Ovary (tissue), 7 donors: ENCODE measurements at regions not wholly inside any gene's neighbourhood (a gene's known extent, or its start where the extent isn't known, plus 50 kb on each side); places are given as distances from the start of the nearest gene placed in this dataset.

Source experiments
- DNase-seq, 5 donors: peaks; one replicate each; pipeline ENCODE4 v3.0.0-alpha.2; 2019 to 2020
- H3K27ac ChIP-seq, 2 donors: fragments of 200-600 bp; one replicate each; pipeline versions ENCODE4 v1.5.1 to v1.8.0; 2019 to 2022
- H3K27me3 ChIP-seq: fragments of 200-600 bp; one replicate; pipeline ENCODE4 v1.8.0; 2022
- H3K36me3 ChIP-seq: fragments of 200-600 bp; sonication (generic); one replicate; pipeline ENCODE4 v1.5.1; 2019
- H3K4me1 ChIP-seq: one replicate; pipeline ENCODE4 v1.8.1; 2013; ENCODE audit warnings: mild to moderate bottlenecking, moderate library complexity; ENCODE audit not compliant: insufficient read depth
- H3K4me3 ChIP-seq: fragments of 200-600 bp; sonication (generic); one replicate; pipeline ENCODE4 v1.5.1; 2017
- H3K9me3 ChIP-seq, 2 donors: fragments of 200-600 bp in 1 of 2; sonication (generic) in 1 of 2; one replicate each; pipeline versions ENCODE4 v1.5.1 to v1.8.1; 2013 to 2019; ENCODE audit warnings: mild to moderate bottlenecking in 1 of 2, moderate library complexity in 1 of 2
- EP300 ChIP-seq: sonication (generic); formaldehyde crosslinking; IDR thresholded peaks from one replicate; pipeline ENCODE4 v1.6.1; 2017; ENCODE audit warnings: antibody characterized with exemption
- POLR2A ChIP-seq: fragments of 450-650 bp; IDR thresholded peaks from one replicate; pipeline ENCODE4 v1.6.1; 2017; ENCODE audit warnings: antibody characterized with exemption, mild to moderate bottlenecking, moderate library complexity
- WGBS, 3 donors: extraction: QIAGEN DNeasy Blood & Tissue Kit in 1 of 3; methylation state at CpG; one replicate each; pipeline versions ENCODE4 v1.1.5 to v1.1.7; 2013 to 2017; 5-methylcytosine and 5-hydroxymethylcytosine counted together
- intact Hi-C, 4 donors: fragments of 100-400 bp; cut with DNase I; formaldehyde crosslinking; loops; one replicate each; pipeline versions ENCODE4 v1.11.0 to v1.15.1; 2022 to 2023
- TF ChIP-seq, protein P1 (sequence below), 3 donors: fragments of 450-650 bp in 2 of 3; fragments of 200-600 bp in 1 of 3; IDR thresholded peaks; one replicate each; pipeline versions ENCODE4 v1.5.1 to v1.8.0; 2016 to 2022; ENCODE audit warnings: antibody characterized with exemption in 3 of 3, mild to moderate bottlenecking in 1 of 3
- donor health status: DM: no; HTN: no; CAD: no; lungs with moderate emphysema.
- donor health status: DM: no; HTN: no; CAD: no.
- donor health status: Bipolar disorder and iron deficiency.
- donor health status: DM: no; HTN: no; CAD: no.
- donor health status: DM: yes; HTN: yes; CAD: no.

DNA sequence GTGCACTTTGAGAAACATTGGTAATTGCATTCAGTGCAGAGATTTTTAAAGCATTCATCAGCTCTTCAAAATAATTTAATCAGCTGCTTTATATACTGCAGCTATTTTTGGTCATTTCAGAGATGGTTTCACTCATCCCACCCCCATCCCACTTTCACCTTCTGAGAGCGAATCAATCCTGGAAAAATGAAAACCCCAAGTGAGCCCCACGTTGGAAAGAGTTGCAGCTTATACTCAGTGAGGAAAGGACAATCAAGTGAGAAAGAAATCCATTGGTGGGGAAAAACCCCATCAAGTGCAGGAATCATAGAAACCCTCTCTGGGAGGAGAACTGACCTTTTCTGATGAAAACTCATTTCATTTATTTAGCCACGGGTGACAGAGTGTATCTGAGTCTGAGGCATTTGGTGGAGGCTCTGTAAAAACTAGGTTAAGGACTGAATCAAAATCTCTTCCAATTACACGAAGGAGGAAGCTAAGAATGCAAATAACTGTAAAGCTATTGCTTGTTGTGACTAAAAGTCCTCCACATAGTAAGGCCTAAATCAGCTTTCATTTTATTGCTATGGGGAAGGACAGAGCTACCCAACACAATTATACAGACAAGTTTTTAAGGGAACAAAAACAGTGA is 240.4 kb upstream of the PGRMC2 start:
- H3K27ac ChIP-seq: no peak overlapping the region
- H3K27me3 ChIP-seq: no peaks in the 10 kb centered on the region
- no peak for DNase-seq
- H3K9me3 ChIP-seq: no peaks in the 10 kb centered on the region
- 24 to 35% (median 27%) methylated on average over 4 of the region's 4 CpGs for WGBS, 3 donors
- H3K4me1 ChIP-seq: peaks cover 3% of the 10 kb centered on the region
- no peak for TF ChIP-seq POLR2A
- TF ChIP-seq, protein P1, sequence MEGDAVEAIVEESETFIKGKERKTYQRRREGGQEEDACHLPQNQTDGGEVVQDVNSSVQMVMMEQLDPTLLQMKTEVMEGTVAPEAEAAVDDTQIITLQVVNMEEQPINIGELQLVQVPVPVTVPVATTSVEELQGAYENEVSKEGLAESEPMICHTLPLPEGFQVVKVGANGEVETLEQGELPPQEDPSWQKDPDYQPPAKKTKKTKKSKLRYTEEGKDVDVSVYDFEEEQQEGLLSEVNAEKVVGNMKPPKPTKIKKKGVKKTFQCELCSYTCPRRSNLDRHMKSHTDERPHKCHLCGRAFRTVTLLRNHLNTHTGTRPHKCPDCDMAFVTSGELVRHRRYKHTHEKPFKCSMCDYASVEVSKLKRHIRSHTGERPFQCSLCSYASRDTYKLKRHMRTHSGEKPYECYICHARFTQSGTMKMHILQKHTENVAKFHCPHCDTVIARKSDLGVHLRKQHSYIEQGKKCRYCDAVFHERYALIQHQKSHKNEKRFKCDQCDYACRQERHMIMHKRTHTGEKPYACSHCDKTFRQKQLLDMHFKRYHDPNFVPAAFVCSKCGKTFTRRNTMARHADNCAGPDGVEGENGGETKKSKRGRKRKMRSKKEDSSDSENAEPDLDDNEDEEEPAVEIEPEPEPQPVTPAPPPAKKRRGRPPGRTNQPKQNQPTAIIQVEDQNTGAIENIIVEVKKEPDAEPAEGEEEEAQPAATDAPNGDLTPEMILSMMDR (IDR thresholded peaks at IDR 0.05): no peak
- no peak overlapping the region for H3K4me3 ChIP-seq
- intact Hi-C loops: no loop called here
- H3K36me3 ChIP-seq: no peaks in the 10 kb centered on the region

DNA sequence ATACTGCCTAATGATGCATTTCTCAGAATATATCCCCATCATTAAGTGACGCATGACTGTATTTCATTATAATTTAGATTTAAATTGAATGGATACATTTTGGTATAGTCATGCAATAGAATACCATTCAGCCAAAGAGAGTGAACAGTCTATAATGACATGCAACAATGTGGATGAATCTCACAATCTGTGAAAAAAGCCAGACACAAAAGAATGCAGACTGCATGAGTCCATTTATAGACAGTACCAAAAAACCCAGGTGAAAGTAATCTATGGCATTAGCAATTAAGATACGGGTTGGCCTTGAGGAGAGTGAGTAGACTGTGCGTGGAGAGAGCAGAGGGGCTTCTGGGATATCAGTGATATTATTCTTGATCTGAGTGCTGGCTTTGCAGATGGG is 239.7 kb upstream of the PGRMC2 start:
- Histone ChIP-seq H3K4me1 (peaks cover 3% of the 10 kb centered on the region), H3K4me3 (no peak overlapping the region), H3K27ac (no peak overlapping the region), H3K9me3 (no peaks in the 10 kb centered on the region), H3K27me3 (no peaks in the 10 kb centered on the region), H3K36me3 (no peaks in the 10 kb centered on the region)
- TF ChIP-seq POLR2A: no peak
- DNase-seq: no peak
- WGBS, 3 donors: 61 to 76% (median 64%) methylated on average over 3 of the region's 3 CpGs
- intact Hi-C loops: no loop called here

DNA sequence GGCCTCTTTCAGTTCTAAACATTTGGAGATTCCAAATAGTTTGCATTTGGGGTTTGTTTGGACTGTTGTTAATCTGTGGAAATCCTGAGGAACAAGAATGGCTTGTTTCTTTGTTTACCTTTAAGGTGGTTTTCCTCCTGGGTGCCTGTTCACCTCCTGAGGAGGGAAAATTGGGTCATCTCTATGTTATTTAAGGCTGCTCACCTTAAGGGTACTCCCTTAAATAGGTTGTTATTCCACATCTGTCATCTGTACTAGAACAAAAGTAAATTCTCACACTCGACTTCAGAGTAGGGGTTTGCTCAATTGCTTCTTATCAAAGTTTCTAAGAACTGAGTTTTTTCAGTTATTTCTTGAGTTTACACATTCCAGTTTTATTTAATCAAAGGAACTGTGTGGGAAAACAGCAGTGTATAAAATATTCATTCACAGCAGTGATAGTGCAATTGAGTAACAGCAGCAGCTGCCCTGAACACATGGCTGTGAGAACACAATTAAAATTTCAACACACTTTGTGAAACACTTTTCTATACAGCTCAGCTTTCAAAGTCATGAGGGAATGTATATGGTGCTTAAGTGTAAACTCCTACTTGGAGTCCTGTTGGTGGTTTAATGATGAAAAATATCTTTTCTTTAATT is 238.5 kb upstream of the PGRMC2 start:
- Histone ChIP-seq H3K36me3 (no peaks in the 10 kb centered on the region), H3K4me1 (peaks cover 3% of the 10 kb centered on the region), H3K4me3 (no peak overlapping the region), H3K27me3 (no peaks in the 10 kb centered on the region), H3K9me3 (no peaks in the 10 kb centered on the region), H3K27ac (no peak overlapping the region)
- 7 to 16% (median 8%) methylated on average over 1 of the region's 1 CpG for WGBS, 3 donors
- no peak for DNase-seq
- intact Hi-C loops: no loop called here
- TF ChIP-seq POLR2A (no peak), EP300 (no peak)
- TF ChIP-seq, protein P1 (IDR thresholded peaks at IDR 0.05): no peak

DNA sequence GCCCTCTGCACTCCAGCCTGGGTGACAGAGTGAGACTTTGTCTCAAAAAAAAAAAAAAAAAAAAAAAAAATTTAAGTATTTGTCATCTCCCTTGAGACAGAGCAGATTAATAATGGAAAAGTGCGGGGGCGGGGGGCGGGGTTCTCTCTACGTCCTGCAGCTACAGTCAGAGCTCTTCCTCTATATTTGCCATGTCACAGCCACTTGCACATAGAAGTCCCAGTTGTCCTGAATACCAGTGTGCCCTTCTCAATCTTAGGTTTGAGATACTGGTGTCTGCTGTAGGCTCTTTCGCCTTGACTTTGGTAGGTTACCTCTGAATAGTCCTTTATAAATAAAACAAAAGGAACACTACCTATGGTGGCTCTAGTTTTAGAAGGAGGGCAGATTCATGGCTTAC is 237.8 kb upstream of the PGRMC2 start:
- H3K9me3 ChIP-seq: no peaks in the 10 kb centered on the region
- TF ChIP-seq EP300: no peak
- no peak for TF ChIP-seq POLR2A
- TF ChIP-seq, protein P1 (IDR thresholded peaks at IDR 0.05): no peak
- no peak overlapping the region for H3K27ac ChIP-seq
- no peak for DNase-seq
- no peaks in the 10 kb centered on the region for H3K36me3 ChIP-seq
- peaks cover 3% of the 10 kb centered on the region for H3K4me1 ChIP-seq
- H3K27me3 ChIP-seq: no peaks in the 10 kb centered on the region
- intact Hi-C loops: no loop called here
- H3K4me3 ChIP-seq: no peak overlapping the region
- WGBS, 3 donors: 59 to 65% (median 63%) methylated on average over 5 of the region's 5 CpGs

DNA sequence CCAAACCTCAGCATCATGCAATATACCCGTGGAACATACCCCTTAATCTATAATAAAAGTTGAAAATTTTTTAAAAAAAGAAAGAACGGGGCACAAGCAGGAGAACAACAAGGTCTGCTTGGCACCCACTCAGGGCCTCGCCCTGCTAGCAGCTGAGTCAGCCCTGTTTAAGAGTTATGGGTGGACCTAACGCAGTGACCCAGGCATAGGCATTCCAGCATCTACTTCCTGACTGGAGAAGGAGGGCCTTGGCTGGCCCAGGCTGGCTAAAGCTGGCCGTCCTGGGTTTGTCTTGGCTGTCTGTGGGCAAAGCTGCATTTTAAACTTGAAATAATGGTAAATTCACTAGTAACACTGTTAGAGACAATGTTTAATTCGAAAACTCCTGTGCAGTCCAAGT is 236.7 kb upstream of the PGRMC2 start:
- DNase-seq: no peak
- intact Hi-C loops: no loop called here
- Histone ChIP-seq H3K4me3 (no peak overlapping the region), H3K27me3 (no peaks in the 10 kb centered on the region), H3K36me3 (no peaks in the 10 kb centered on the region), H3K4me1 (peaks cover 2% of the 10 kb centered on the region), H3K27ac (no peak overlapping the region), H3K9me3 (no peaks in the 10 kb centered on the region)
- TF ChIP-seq POLR2A (no peak), EP300 (no peak)
- TF ChIP-seq, protein P1 (IDR thresholded peaks at IDR 0.05): no peak
- WGBS, 3 donors: 57 to 74% (median 60%) methylated on average over 6 of the region's 6 CpGs
